Endothelial cell of umbilical vein (primary cell): ENCODE measurements at regions not wholly inside any gene's neighbourhood (a gene's known extent, or its start where the extent isn't known, plus 50 kb on each side); places are given as distances from the start of the nearest gene placed in this dataset.

Experiments
- BruUV-seq: library from RNA; stranded (reverse); fragments of 400-500 nt; replicated peaks from 2 replicates; lab custom pipeline; 2021; lab: Mats Ljungman, UMichigan
- CTCF ChIA-PET: fragments of 300-600, 350-600 bp; sonication (Branson Sonifier 250); formaldehyde crosslinking; loops from one replicate; lab custom pipeline; 2021; ENCODE audit warnings: antibody characterized with exemption, inconsistent platforms; lab: Charles Lee
- POLR2A ChIA-PET: fragments of 300-600, 350-600 bp; sonication (Branson Sonifier 250); formaldehyde crosslinking; loops from one replicate; lab custom pipeline; 2021; ENCODE audit warnings: antibody characterized with exemption, inconsistent platforms; lab: Charles Lee
- DNase-seq: peaks from one replicate; pipeline ENCODE4 v3.0.0-alpha.2; 2011; ENCODE audit warnings: low read depth, low spot score
- FAIRE-seq: peaks from 2 replicates; lab custom pipeline; 2011; peaks lifted over from hg19 to GRCh38; lab: Jason Lieb, UNC
- H2AFZ ChIP-seq: 2 replicates; pipeline ENCODE4 v1.6.0; 2012; ENCODE audit warnings: low read depth, low read length, control low read depth, inconsistent platforms
- H3K27ac ChIP-seq: 2 replicates; pipeline ENCODE4 v1.5.1; 2011; ENCODE audit warnings: low read depth, mild to moderate bottlenecking, control low read depth, low read length, moderate library complexity; ENCODE audit not compliant: insufficient read depth
- H3K27me3 ChIP-seq, 2 experiments: 2 replicates each; pipeline versions ENCODE4 v1.6.0 to v1.6.1; 2011; ENCODE audit warnings: low read length in 2 of 2, mixed read lengths in 1 of 2; ENCODE audit not compliant: control insufficient read depth in 2 of 2, insufficient read depth in 2 of 2
- H3K36me3 ChIP-seq, 2 experiments: 2 replicates in 1 of 2; 3 replicates in 1 of 2; pipeline ENCODE4 v1.5.1; 2011; ENCODE audit warnings: low read length in 2 of 2, mild to moderate bottlenecking in 1 of 2, moderate library complexity in 1 of 2; ENCODE audit not compliant: control insufficient read depth in 2 of 2, insufficient read depth in 2 of 2; ENCODE audit errors: extremely low read depth in 1 of 2
- H3K4me1 ChIP-seq: 3 replicates; pipeline ENCODE4 v1.5.1; 2011; ENCODE audit warnings: mild to moderate bottlenecking, low read length; ENCODE audit not compliant: control insufficient read depth, insufficient read depth; ENCODE audit errors: extremely low read depth
- H3K4me2 ChIP-seq: 2 replicates; pipeline ENCODE4 v1.6.1; 2011; ENCODE audit warnings: low read length, control low read depth, mixed read lengths; ENCODE audit not compliant: insufficient read depth
- H3K4me3 ChIP-seq, 3 experiments: fragments of 200-600 bp in 1 of 3; sonication (generic), shearing (Covaris generic) in 1 of 3; replicated peaks in 1 of 3; 2 replicates each; pipeline ENCODE4 v1.5.1; 2011 to 2016; ENCODE audit warnings: control low read depth in 3 of 3, low read length in 3 of 3, mild to moderate bottlenecking in 2 of 3, inconsistent platforms in 1 of 3, low read depth in 1 of 3, moderate library complexity in 1 of 3; ENCODE audit not compliant: insufficient read depth in 1 of 3
- H3K79me2 ChIP-seq: 2 replicates; pipeline ENCODE4 v1.6.0; 2012; ENCODE audit warnings: low read length, inconsistent platforms; ENCODE audit not compliant: control insufficient read depth, insufficient read depth
- H3K9ac ChIP-seq: replicated peaks from 2 replicates; pipeline ENCODE3; 2011; ENCODE audit warnings: low read length, control low read depth; ENCODE audit not compliant: insufficient read depth; ENCODE audit errors: extremely low read depth
- H3K9me1 ChIP-seq: replicated peaks from 3 replicates; pipeline ENCODE4 v1.6.0; 2011; ENCODE audit warnings: mild to moderate bottlenecking, low read length; ENCODE audit not compliant: control insufficient read depth, insufficient read depth; ENCODE audit errors: extremely low read depth
- H3K9me3 ChIP-seq: replicated peaks from 2 replicates; pipeline ENCODE4 v1.5.1; 2012; ENCODE audit warnings: low read length, inconsistent platforms; ENCODE audit not compliant: control insufficient read depth, insufficient read depth
- H4K20me1 ChIP-seq: replicated peaks from 2 replicates; pipeline ENCODE3; 2011; ENCODE audit warnings: mild to moderate bottlenecking, low read length; ENCODE audit not compliant: control insufficient read depth, insufficient read depth; ENCODE audit errors: extremely low read depth
- EZH2 ChIP-seq: IDR thresholded peaks from 2 replicates; pipeline ENCODE4 v1.6.1; 2012; ENCODE audit warnings: borderline replicate concordance, low read depth, mild to moderate bottlenecking, moderate library complexity, low read length, inconsistent platforms; ENCODE audit not compliant: severe bottlenecking
- FOS ChIP-seq: IDR thresholded peaks from 2 replicates; pipeline ENCODE4 v1.6.1; 2011; ENCODE audit warnings: mild to moderate bottlenecking, low read length, moderate library complexity, borderline replicate concordance; ENCODE audit not compliant: insufficient read depth
- GATA2 ChIP-seq: IDR thresholded peaks from 2 replicates; pipeline ENCODE4 v1.7.0; 2011; ENCODE audit warnings: low read depth, mild to moderate bottlenecking, moderate library complexity, mixed read lengths, low read length; ENCODE audit not compliant: insufficient read length, insufficient read depth
- JUN ChIP-seq: IDR thresholded peaks from 2 replicates; pipeline ENCODE4 v1.6.1; 2011; ENCODE audit warnings: borderline replicate concordance, low read depth; ENCODE audit not compliant: insufficient read length, insufficient read depth
- MYC ChIP-seq: IDR thresholded peaks from one replicate; pipeline ENCODE4 v1.6.1; 2011; ENCODE audit warnings: mild to moderate bottlenecking, low read depth, low read length
- POLR2A ChIP-seq: IDR thresholded peaks from 2 replicates; pipeline ENCODE4 v1.6.1; 2012; ENCODE audit warnings: low read depth, mild to moderate bottlenecking, control low read depth, low read length
- POLR2AphosphoS5 ChIP-seq: IDR thresholded peaks from 2 replicates; pipeline ENCODE4 v1.6.1; 2012; ENCODE audit warnings: low read depth, mild to moderate bottlenecking, control low read depth, low read length, moderate library complexity; ENCODE audit not compliant: insufficient read depth
- dilution Hi-C: fragments of 300-500 bp; cut with MboI; formaldehyde crosslinking; loops from one replicate; pipeline ENCODE4 v1.15.0; 2019; ENCODE audit warnings: low sequenced_read_pairs; ENCODE audit not compliant: extremely low pct_ligation_motif_present
- intact Hi-C: fragments of 100-400 bp; cut with micrococcal nuclease; formaldehyde crosslinking; loops from one replicate; pipeline ENCODE4 v1.10.0; 2022
- TF ChIP-seq, protein P1 (sequence below): IDR thresholded peaks from 2 replicates; pipeline ENCODE4 v1.6.1; 2011; ENCODE audit not compliant: insufficient read depth, insufficient read length
- TF ChIP-seq, protein P2 (sequence below), 2 donors: IDR thresholded peaks; 1 replicate in 1 of 2; 2 replicates in 1 of 2; pipeline ENCODE4 v1.5.1; 2011; ENCODE audit warnings: low read length in 2 of 2, mild to moderate bottlenecking in 2 of 2, moderate library complexity in 2 of 2, control low read depth in 1 of 2, inconsistent platforms in 1 of 2, low read depth in 1 of 2; ENCODE audit not compliant: insufficient read depth in 1 of 2; ENCODE audit errors: extremely low read depth in 1 of 2

DNA sequence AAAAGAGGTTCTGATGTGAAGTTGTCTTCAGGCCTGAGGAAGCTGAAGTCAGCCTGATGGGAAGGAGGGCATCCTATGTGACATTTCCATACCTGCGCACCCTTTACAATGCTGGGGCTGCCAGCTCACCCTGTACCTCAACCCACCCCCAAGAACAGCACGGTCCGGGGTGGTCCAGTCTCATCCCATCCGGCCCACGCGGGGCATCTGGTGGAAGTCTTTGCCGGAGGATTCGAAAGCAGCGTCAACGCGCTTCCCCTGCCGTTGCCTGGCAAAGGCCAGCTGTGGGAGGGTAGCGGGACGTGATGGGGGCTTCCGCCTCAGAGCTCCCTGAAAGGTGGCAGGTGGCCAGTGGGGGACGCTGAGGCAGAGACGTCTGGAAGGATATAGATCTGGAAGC, 113.6 kb upstream of the ANKRD30BL start:
- Histone ChIP-seq H3K27ac (no peak overlapping the region), H3K9me1 (no peaks in the 10 kb centered on the region), H4K20me1 (no peaks in the 10 kb centered on the region), H2AFZ (no peak overlapping the region), H3K27me3 (no peaks in the 10 kb centered on the region), H3K9ac (no peak overlapping the region), H3K36me3 (no peaks in the 10 kb centered on the region), H3K9me3 (no peaks in the 10 kb centered on the region), H3K4me3 (no peak overlapping the region), H3K79me2 (no peaks in the 10 kb centered on the region), H3K4me2 (no peak overlapping the region), H3K4me1 (no peaks in the 10 kb centered on the region)
- intact Hi-C loops (no loop called here), dilution Hi-C loops (no loop called here)
- ChIA-PET CTCF (no interaction called here), POLR2A (no interaction called here)
- TF ChIP-seq GATA2 (no peak), MYC (no peak), POLR2AphosphoS5 (no peak), POLR2A (no peak), EZH2 (no peak), JUN (no peak)
- TF ChIP-seq, protein P1, sequence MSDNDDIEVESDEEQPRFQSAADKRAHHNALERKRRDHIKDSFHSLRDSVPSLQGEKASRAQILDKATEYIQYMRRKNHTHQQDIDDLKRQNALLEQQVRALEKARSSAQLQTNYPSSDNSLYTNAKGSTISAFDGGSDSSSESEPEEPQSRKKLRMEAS, result no peak
- FAIRE-seq, result no peak
- no peak for DNase-seq
- BruUV-seq, result no TSS peak

DNA sequence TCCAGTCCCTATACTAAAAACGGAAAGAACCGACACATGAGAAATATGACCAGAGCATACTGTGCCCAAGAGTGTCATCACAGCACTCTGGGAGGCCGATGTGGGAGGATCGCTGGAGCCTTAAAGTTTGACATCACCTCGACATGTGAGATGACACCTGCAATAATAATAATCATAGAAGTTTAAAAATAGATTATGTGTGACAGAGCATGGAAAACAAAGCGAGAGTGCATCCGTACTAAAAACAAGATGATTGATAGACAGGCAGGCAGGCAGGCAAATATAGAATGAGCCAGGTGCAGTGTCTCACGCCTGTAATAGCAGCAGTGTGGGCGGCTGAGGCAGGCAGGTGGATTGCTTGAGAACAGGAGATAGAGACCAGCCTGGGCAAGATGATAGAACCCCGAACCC, 114.8 kb upstream of the ANKRD30BL start:
- BruUV-seq, result no TSS peak
- no peaks in the 10 kb centered on the region for H3K9me3 ChIP-seq
- H3K4me2 ChIP-seq, result no peak overlapping the region
- TF ChIP-seq, protein P2, sequence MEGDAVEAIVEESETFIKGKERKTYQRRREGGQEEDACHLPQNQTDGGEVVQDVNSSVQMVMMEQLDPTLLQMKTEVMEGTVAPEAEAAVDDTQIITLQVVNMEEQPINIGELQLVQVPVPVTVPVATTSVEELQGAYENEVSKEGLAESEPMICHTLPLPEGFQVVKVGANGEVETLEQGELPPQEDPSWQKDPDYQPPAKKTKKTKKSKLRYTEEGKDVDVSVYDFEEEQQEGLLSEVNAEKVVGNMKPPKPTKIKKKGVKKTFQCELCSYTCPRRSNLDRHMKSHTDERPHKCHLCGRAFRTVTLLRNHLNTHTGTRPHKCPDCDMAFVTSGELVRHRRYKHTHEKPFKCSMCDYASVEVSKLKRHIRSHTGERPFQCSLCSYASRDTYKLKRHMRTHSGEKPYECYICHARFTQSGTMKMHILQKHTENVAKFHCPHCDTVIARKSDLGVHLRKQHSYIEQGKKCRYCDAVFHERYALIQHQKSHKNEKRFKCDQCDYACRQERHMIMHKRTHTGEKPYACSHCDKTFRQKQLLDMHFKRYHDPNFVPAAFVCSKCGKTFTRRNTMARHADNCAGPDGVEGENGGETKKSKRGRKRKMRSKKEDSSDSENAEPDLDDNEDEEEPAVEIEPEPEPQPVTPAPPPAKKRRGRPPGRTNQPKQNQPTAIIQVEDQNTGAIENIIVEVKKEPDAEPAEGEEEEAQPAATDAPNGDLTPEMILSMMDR (IDR thresholded peaks at IDR 0.05; ENCODE audit: extremely low read depth in 1 of 2, insufficient read depth in 1 of 2, low read depth in 1 of 2, low read length in 2 of 2), result no peak
- TF ChIP-seq GATA2 (no peak), POLR2A (no peak), FOS (no peak), POLR2AphosphoS5 (no peak), JUN (no peak), MYC (no peak), EZH2 (no peak)
- TF ChIP-seq, protein P1, result no peak
- intact Hi-C loops (no loop called here), dilution Hi-C loops (no loop called here)
- ChIA-PET POLR2A (no interaction called here), CTCF (no interaction called here)
- H3K9ac ChIP-seq, result no peak overlapping the region
- H3K27me3 ChIP-seq, result no peaks in the 10 kb centered on the region
- H3K4me3 ChIP-seq, result no peak overlapping the region
- H3K79me2 ChIP-seq, result no peaks in the 10 kb centered on the region
- H3K27ac ChIP-seq, result no peak overlapping the region
- no peak overlapping the region for H2AFZ ChIP-seq
- no peaks in the 10 kb centered on the region for H3K4me1 ChIP-seq
- H3K9me1 ChIP-seq, result no peaks in the 10 kb centered on the region
- FAIRE-seq (no peak), DNase-seq (no peak)
- no peaks in the 10 kb centered on the region for H3K36me3 ChIP-seq
- no peaks in the 10 kb centered on the region for H4K20me1 ChIP-seq
